ELF-1 (cell line): ENCODE measurements at regions not wholly inside any gene's neighbourhood (a gene's known extent, or its start where the extent isn't known, plus 50 kb on each side); places are given as distances from the start of the nearest gene placed in this dataset.

Experiments used
- DNase-seq: peaks from one replicate; pipeline ENCODE4 v3.0.0-alpha.2; 2016; ENCODE audit warnings: low read depth, low spot score

- DNase-seq, result peak; percentile 20
Observed at GRCh38 chr6:87938287-87938686, 109.4 kb upstream of the SPACA1 start.

- DNase-seq, result no peak
Observed at GRCh38 chr6:87936065-87936464, 111.6 kb upstream of the SPACA1 start.

GRCh38 chr6:87935196-87935595, 112.4 kb upstream of the SPACA1 start:
- DNase-seq, result no peak

- peak; percentile 26 for DNase-seq
Observed at GRCh38 chr6:87932361-87932760, 115.3 kb upstream of the SPACA1 start.

- DNase-seq, result peak; percentile 91
Observed at GRCh38 chr6:87929843-87930288, 117.8 kb upstream of the SPACA1 start.

GRCh38 chr6:87926687-87927086, 121.0 kb upstream of the SPACA1 start:
- DNase-seq, result no peak

- DNase-seq, result no peak
Observed at GRCh38 chr6:87926072-87926471, 121.6 kb upstream of the SPACA1 start.

- no peak for DNase-seq
Observed at GRCh38 chr6:87925373-87926060, 122.1 kb upstream of the SPACA1 start.

GRCh38 chr6:87923389-87924050, 124.1 kb upstream of the SPACA1 start:
- DNase-seq, result no peak

- no peak for DNase-seq
Observed at GRCh38 chr6:87922947-87923330, 124.7 kb upstream of the SPACA1 start.

GRCh38 chr6:87922196-87922946, 125.3 kb upstream of the SPACA1 start:
- DNase-seq, result no peak

- no peak for DNase-seq
Observed at GRCh38 chr6:87921034-87921433, 126.6 kb upstream of the SPACA1 start.

- DNase-seq, result no peak
Observed at GRCh38 chr6:87920245-87920644, 127.4 kb upstream of the SPACA1 start.

GRCh38 chr6:87919416-87919815, 128.2 kb upstream of the SPACA1 start:
- DNase-seq, result no peak

- no peak for DNase-seq
Observed at GRCh38 chr6:87919001-87919400, 128.6 kb upstream of the SPACA1 start.

GRCh38 chr6:87918461-87918941, 129.1 kb upstream of the SPACA1 start:
- no peak for DNase-seq

- DNase-seq, result no peak
Observed at GRCh38 chr6:87917886-87918285, 129.8 kb upstream of the SPACA1 start.

GRCh38 chr6:87916446-87916845, 131.2 kb upstream of the SPACA1 start:
- DNase-seq, result no peak

- no peak for DNase-seq
Observed at GRCh38 chr6:87914637-87915395, 132.8 kb upstream of the SPACA1 start.

- DNase-seq, result no peak
Observed at GRCh38 chr6:87913974-87914373, 133.7 kb upstream of the SPACA1 start.

- DNase-seq, result no peak
Observed at GRCh38 chr6:87912102-87912501, 135.5 kb upstream of the SPACA1 start.

- DNase-seq, result no peak
Observed at GRCh38 chr6:87909849-87910248, 137.8 kb upstream of the SPACA1 start.
